ENCODE measurements at regions not wholly inside any gene's neighbourhood (a gene's known extent, or its start where the extent isn't known, plus 50 kb on each side); places are given as distances from the start of the nearest gene placed in this dataset.
"Not testable (repeated sequence)": the region's sequence is repeated elsewhere in the genome, so short reads cannot be mapped to it uniquely, and the experiment has no call there.

DNA sequence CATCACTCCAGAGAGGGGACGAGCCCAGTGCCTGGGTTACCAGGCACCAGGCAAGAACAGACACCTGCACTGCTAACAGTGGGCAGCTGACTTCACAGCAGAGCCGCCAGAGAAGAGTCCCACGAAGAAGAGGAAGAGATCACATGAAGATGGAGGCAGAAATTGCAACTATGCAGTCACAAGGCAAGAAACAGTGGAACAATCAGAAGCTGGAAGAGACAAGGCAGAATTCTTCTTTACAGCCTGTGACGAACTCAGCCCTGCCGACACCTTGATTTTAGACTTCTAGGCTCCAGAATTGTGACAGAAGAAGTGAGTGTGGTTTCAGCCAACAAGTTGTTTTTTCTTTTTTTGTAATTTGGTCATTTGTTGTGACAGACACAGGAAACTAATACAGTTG is 59.2 kb downstream of the IL12A start:
- no peak for FAIRE-seq

DNA sequence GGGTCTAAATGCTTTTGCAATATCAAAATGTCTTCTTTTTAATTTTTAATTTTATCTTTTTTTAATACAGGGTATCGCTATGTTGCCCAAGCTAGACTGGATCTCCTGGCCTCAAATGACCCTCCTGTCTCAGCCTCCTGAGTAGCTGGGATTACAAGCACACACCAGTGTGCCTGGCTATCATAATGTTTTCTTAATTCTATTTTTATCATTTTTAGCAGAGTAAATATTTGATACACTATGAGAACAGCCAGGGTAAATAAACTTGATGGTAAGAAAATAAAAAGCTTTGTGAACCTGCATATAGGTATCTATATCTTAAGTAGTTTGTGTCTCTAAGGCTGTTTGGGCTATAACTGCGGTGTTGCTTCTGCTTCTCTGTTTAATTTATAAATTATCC is 60.4 kb downstream of the IL12A start:
- no peak for FAIRE-seq

DNA sequence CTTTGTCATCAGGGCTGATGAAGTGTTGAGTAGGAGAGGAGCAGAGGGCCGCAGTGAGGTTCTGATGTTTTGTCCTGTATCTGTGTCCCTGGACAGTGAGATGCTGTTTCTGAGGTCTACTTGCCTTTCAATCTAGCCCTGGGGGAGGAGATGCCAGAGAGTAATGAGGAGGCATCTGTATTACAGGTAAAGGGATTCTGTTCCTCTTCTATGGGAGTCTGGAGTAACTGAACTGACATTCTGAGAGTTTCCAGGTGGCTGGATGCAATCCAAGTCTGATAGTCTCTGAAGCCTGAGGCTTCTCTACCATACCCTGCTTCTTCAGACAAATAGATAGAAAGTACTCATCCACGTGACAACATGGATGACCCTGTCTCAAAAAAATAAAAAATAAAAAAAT is 60.9 kb downstream of the IL12A start:
- FAIRE-seq: no peak

DNA sequence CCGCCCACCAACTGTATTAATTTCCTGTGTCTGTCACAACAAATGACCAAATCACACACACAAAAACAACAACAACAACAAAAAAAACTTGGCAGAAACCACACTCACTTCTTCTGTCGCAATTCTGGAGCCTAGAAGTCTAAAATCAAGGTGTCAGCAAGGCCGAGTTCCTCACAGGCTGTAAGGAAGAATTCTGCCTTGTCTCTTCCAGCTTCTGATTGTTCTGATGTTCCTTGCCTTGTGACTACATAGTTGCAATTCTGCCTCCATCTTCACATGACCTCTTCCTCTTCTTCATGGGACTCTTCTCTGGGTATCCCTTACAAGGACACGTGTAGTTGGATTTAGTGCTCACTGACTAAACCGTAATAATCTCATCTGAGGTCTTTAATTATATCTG is 61.4 kb downstream of the IL12A start:
- FAIRE-seq: no peak

DNA sequence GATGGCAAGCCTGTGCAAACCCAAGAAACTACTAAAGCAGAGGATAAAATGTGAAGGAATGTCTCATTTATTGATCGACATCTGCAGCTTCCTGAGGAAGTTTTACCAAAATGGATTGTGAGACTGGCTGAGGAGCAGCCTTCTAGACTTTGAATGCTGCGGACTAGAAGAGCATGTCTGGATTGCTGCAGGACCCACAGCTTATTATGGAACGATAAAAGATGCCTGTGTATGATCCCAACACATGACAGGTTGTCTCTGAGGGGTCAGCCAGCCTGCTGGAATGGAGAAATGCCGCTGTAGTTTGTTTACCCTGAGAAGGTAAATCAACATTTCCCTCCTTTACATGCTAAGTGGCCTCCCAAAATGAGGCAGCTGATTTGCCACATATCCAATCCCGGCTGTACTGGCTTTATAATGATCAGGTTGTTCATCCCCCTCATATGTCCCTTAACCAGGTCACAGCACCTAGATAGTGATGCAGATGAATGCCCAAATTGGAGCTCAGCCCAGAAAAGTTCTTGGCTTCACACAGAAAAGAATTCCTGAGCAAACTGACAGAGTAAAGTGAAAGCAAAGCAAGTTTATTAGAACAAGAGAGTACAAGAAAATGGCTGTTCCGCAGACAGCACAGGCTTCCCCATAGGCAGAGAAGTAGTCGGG is 63.9 kb downstream of the IL12A start:
- FAIRE-seq: no peak

DNA sequence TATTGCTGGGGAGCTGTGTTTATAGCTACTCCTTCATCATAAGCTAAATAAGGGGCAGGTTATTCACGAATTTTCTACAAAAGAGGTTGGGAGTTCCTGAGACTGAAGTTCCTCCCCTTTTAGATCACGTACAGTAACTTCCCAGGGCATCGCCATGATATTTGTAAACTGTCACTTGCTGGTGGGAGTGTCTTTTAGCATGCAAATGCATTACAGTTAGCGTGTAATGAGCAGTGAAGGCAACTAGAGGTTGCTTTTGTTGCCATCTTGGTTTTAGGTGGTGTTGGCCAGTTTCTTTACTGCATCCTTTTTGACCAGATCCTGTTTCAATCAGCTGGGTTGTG is 64.4 kb downstream of the IL12A start:
- FAIRE-seq: no peak

DNA sequence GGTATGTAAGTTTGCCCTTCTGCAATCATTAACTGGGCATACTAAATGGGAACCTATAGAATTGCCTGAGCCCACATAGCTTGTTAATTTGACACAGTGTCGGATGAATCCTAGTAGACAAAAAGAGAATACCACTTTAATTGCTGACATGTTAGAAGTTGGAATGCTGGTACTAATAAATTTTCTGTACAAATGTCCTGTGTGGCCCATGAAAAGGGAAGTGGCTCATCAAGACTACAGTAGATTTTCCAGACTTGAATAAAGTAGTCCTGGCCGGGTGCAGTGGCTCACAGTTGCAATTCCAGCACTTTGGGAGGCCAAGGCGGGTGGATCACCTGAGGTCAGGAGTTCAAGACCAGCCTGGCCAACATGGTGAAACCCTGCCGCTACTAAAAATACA is 66.2 kb downstream of the IL12A start:
- not testable (repeated sequence) for FAIRE-seq

DNA sequence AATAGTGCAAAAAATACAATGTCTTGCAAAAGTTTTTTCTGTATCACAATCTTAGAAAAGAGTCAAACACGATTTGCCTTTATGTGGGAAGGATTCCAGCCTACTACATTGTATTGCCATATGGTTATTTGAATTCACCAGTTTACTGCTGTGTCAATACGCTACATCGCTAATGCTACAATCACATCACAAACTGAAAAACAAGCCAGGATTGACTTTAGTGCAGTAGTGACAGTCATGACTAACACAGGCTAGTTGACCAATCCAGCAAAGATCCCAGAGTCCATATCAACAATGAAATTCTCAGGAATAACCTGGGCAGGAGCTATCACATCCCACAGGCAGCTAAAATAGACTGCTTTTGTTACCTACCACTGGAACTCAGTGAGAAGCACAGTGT is 67.0 kb downstream of the IL12A start:
- no peak for FAIRE-seq

DNA sequence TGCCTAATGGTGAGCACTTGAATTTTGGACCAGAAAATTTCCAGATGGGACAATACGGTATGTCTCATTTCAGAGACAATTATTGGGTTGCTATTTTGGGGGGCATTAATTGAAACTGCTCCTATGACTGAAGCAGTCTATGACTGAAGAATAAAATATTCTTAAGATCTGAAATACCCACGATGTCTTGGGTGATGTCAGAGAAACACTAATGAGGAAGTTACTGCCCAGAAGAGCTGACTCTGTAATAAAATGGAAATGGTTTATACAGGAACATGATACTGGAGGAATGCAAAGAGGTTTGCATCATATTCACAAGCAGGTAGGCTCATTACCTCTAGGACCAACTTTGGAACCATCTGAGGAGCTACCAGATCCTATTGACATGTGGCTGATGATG is 68.7 kb downstream of the IL12A start:
- no peak for FAIRE-seq

DNA sequence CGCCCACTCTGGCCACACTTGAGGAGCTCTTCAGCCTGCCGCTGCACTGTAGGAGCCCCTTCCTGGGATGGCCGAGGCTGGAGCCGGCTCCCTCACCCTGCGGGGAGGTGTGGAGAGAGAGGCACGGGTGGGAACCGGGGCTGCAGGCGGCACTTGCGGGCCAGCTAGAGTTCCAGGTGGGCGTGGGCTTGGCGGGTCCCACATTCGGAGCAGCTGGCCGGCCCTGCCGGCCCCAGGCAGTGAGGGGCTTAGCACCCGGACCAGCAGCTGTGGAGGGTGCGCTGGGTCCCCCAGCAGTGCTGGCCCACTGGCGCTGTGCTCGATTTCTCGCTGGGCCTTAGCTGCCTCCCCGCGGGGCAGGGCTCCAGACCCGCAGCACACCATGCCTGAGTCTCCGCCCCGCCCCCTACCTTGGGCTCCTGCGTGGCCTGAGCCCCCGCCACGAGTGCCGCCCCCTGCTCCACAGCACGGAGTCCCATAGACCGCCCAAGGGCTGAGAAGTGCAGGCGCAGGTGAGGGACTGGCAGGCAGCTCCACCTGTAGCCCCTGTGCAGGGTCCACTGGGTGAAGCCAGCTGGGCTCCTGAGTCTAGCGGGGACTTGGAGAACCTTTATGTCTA is 71.9 kb downstream of the IL12A start:
- no peak for FAIRE-seq

DNA sequence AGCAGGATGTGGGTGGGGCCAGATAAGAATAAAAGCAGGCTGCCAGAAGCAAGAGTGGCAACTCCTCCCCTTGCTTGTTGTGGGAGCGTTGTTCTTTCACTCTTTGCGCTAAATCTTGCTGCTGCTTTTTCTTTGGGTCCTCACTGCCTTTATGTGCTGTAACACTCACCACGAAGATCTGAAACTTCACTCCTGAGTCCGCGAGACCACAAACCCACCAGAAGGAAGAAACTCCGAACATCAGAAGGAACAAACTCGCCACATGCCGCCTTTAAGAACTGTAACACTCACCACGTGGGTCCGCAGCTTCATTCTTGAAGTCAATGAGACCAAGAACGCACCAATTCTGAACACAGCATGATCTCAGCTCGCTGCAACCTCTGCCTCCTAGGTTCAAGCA is 72.9 kb downstream of the IL12A start:
- FAIRE-seq: no peak

DNA sequence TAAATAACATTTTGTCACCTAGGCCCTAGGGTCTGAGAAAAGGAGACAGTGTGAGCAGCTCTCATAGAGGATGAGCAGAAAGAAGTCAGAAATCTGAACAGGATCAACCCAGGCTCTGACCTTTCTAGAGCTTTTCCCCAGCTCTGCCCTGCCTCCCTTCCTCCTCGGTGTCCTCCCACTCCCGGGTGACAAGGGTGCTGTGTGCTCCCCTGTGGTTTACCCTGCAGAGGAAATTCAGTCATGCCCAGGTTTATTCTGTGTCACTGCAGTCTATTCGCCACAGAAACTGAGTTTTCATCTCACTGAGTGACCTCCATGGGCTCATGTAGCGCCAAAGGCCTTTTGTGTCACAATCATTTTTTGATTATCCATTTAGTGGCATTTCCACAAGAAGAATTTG is 76.6 kb downstream of the IL12A start:
- FAIRE-seq: no peak

DNA sequence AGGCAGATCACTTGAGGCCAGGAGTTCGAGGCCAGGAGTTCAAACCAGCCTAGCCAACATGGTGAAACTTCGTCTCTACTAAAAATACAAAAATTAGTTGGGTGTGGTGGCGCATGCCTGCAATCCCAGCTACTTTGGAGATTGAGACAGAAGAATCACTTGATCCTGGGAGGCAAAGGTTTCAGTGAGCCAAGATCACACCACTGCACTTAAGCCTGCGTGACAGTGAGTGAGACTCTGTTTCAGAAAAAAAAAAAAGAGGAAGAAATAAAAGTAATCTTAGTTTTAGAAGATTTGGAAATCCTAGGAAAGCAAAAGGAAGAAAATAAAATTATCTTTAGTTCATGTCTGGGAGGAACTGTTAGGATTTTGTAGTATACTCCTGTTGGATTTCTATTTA is 77.2 kb downstream of the IL12A start:
- no peak for FAIRE-seq

DNA sequence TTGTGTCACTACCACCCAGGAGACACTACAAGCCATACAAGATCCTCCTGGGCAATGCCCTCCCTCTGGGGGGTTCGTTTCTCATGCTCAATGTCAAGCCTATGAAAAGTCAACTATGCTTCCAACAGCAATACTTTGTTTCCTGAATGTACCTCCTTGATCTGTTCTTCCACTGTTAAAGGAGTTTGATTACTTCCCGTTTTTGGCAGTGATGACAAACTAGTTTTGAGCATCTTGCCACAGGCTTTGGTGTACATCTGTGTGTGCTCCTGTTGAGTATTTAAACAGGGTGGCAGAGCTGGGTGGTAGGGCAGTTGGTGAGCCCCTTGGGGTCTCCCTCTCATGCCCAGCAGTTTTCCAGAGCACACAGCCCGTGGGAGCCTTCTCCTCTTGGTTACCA is 81.4 kb downstream of the IL12A start:
- no peak for FAIRE-seq

DNA sequence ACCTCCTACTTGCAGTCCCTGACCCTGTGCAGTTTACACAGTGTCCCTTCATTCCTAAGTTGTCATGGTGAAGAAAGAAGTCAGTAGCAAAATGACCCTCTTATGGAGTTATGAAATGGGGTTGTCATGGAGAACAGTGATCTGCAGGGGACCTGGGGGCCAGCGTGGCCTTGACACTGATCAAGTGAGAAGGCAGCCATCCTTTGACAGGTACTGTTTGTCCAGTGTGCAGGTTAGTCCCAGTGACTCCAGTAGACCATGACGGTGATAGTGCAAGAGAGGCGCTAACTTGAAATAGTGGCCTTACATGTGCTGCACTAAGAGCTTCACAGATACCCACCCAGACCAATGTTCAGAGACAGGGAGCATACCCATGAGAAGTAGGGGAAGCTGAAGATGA is 87.9 kb downstream of the IL12A start:
- no peak for FAIRE-seq

DNA sequence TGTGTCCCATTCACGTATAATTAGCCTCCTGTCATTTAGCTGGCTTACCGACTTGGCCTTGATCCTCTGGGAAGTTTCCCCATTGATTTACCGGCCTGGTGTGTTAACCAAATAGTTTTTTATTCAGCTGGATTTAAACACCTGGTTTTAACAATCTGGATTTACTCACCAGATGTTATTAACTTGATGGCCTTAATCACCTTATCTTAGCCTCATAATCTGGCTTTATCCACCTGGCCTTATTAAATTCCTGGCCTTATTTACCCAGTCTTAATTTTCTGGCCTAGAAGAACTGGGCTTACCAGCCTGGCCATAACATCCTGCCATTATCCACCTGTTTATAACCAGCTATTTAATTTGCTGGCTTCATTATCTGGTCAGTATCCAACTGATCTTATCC is 89.9 kb downstream of the IL12A start:
- FAIRE-seq: no peak

DNA sequence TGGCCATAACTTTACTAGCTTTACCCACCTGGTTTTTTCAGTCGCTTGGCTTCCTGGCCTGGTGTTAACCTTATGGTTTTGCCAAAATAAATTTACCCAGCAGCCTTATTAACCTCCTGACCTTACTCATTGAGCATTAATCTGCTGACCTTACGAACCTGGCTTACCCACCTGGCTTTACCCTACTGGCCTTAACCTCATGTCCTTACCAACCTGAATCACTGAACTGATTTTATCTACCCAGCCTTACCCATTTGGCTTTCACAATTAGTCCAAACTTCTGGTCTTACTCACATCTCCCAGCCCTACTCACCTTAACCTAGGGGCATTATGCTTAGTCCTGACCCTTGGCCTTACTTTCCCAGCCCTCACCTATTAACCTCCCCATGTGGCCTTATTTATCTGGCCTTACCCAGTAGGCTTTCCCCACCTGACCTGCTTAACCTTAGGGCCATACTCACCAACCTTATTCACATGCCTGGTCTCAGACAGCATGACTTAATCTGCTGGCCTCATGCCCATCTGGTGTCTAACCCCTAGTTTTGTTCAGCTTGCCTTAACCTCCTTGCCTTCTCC is 93.4 kb downstream of the IL12A start:
- FAIRE-seq: no peak

DNA sequence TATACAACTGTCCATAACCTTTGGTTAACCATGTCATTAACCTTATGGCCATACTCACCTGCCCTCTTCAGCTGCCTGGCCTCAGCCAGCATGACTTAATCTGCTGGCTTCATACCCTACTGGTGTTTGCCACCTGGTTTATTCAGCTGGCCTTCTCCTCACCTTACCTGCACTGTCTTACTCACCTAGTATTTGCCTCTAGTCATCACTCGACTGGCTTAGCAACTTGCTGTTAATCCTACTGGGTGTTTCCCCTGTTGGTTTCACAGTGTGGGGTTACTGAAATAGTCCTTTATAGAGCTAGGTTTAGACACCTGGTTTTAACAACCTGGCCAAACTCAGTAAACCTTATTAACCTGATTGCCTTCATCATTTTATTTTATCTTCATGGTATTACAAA is 96.4 kb downstream of the IL12A start:
- FAIRE-seq: no peak

DNA sequence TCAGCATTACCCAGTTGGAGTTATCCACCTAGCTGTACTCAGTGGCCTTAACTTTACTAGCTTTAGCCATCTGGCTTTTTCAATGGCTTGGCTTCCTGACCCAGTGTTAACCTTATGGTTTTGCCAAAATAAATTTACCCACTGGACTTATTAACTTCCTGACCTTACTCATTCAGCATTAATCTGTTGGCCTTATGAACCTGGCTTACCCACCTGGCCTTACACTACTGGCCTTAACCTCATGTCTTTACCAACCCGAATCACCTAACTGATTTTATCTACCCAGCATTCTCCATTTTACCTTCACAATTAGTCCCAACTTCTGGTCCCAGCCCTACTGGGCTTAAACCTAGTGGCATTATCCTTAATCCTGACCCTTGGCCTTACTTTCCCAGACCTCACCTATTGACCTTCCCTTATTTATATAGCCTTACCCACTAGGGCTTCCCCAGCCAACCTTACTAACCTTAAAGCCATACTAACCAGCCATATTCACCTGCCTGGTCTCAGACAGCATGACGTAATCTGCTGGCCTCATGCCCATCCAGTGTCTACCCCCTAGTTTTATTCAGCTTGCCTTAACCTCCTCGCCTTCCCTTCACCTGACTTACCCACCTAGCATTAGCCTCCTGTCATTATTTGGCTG is 100.0 kb downstream of the IL12A start:
- FAIRE-seq: no peak

DNA sequence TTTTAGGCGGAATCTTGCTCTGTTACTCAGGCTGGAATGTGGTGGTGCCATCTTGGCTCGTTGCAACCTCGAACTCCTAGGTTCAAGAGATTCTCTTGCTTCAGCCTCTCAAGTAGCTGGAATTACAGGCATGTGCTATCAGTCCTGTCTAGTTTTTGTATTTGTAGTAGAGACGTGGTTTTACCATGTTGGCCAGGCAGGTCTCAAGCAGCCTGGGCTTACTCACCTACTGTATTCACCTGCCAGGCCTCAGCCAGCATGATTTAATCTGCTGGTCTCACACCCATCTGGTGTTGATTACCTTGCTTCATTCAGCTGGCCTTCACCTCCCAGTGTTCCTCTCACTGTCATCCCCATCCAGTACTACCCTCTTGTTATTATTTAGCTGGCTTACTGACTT is 102.0 kb downstream of the IL12A start:
- no peak for FAIRE-seq

DNA sequence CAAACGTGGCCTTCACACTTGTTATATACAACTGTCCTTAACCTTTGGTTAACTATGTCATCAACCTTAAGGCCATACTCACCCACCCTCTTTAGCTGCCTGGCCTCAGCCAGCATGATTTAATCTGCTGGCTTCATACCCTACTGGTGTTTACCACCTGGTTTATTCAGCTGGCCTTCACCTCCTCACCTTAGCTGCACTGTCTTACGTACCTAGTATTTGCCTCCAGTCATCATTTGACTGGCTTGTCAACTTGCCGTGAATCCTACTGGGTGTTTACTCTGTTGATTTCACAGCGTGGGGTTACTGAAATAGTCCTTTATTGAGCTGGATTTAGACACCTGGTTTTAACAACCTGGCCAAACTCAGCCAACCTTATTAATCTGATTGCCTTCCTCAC is 102.8 kb downstream of the IL12A start:
- no peak for FAIRE-seq

DNA sequence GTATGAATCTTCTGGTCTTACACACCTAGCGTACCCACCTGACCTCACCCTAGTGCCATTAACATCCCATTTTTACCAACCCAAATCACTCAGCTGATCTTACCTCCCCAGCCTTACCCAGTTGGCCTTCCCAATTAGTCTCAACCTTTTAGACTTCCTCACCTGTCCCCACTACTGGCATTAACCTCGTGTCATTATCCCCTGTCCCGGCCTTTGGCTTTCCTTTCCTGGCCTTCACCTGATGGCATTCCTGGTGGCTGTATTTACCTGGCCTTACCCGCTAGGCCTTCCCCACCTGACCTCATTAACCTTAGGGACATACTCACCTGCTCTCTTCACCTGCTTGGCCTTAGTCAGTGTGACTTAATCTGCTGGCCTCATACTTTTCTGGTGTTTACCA is 104.1 kb downstream of the IL12A start:
- FAIRE-seq: no peak

DNA sequence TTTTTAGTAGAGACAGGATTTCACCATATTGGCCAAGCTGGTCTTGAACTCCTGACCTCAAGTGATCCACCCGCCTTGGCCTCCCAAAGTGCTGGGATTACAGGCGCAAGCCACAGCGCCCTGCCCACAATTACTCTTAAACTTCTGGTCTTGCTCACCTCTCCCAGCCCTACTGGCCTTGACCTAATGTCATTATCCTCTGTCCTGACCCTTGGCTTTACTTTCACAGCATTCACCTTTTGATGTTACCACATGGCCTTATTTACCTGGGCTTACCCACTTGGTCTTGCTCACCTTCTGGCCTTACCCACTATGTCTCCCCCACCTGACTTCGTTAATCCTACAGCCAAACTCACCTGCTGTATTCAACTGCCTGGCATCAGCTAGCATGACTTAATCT is 105.9 kb downstream of the IL12A start:
- FAIRE-seq: no peak

DNA sequence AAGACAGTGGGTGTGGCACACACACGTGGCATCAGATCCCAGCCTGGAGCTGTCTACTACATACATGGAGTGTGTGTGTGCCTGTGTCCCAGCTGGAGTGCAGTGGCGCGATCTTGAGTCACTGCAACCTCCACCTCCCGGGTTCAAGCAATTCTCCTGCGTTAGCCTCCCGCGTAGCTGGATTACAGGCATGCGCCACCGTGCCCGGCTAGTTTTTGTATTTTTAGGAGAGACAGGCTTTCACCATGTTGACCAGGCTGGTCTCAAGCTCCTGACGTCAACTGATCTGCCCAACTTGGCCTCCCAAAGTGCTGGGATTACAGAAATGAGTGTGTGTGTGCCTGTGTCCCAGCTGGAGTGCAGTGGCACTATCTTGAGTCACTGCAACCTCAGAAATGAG is 108.8 kb downstream of the IL12A start:
- no peak for FAIRE-seq

Data from endometrium (tissue), 2 donors.